SH-SY5Y (cell line): ENCODE measurements at regions not wholly inside any gene's neighbourhood (a gene's known extent, or its start where the extent isn't known, plus 50 kb on each side); places are given as distances from the start of the nearest gene placed in this dataset.

Source experiments
- GATA2 ChIP-seq: IDR thresholded peaks from 2 replicates; pipeline ENCODE4 v1.6.1; 2011; ENCODE audit warnings: mild to moderate bottlenecking, low read depth, low read length
- GATA3 ChIP-seq: IDR thresholded peaks from 2 replicates; pipeline ENCODE4 v1.6.1; 2011; ENCODE audit warnings: low read depth, mild to moderate bottlenecking, low read length, moderate library complexity

GRCh38 chr2:7835693-7836680 lies 845.9 kb upstream of the ID2 start:
- no peak for TF ChIP-seq GATA3
- TF ChIP-seq GATA2: no peak
